ENCODE measurements at regions not wholly inside any gene's neighbourhood (a gene's known extent, or its start where the extent isn't known, plus 50 kb on each side); places are given as distances from the start of the nearest gene placed in this dataset.

- TF ChIP-seq, protein P1, sequence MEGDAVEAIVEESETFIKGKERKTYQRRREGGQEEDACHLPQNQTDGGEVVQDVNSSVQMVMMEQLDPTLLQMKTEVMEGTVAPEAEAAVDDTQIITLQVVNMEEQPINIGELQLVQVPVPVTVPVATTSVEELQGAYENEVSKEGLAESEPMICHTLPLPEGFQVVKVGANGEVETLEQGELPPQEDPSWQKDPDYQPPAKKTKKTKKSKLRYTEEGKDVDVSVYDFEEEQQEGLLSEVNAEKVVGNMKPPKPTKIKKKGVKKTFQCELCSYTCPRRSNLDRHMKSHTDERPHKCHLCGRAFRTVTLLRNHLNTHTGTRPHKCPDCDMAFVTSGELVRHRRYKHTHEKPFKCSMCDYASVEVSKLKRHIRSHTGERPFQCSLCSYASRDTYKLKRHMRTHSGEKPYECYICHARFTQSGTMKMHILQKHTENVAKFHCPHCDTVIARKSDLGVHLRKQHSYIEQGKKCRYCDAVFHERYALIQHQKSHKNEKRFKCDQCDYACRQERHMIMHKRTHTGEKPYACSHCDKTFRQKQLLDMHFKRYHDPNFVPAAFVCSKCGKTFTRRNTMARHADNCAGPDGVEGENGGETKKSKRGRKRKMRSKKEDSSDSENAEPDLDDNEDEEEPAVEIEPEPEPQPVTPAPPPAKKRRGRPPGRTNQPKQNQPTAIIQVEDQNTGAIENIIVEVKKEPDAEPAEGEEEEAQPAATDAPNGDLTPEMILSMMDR (IDR thresholded peaks at IDR 0.05), result no peak
- TF ChIP-seq POLR2A (IDR thresholded peaks at IDR 0.05), result no peak
- Histone ChIP-seq H3K27ac (no peak overlapping the region), H3K36me3 (ENCODE audit: low read depth, missing control alignments) (no peaks in the 10 kb centered on the region), H3K9me3 (no peaks in the 10 kb centered on the region), H3K4me1 (no peaks in the 10 kb centered on the region), H3K27me3 (no peaks in the 10 kb centered on the region), H3K4me3 (no peak overlapping the region)
- no peak for DNase-seq
- WGBS, 2 donors, result 91% methylated on average over 4 of the region's 4 CpGs
- intact Hi-C loops (cut with DNase I; ENCODE audit: low total_unique reads), result no loop called here
These were observed 50.9 kb upstream of the OLIG3 start for GRCh38 chr6:137545073-137545472.

DNA sequence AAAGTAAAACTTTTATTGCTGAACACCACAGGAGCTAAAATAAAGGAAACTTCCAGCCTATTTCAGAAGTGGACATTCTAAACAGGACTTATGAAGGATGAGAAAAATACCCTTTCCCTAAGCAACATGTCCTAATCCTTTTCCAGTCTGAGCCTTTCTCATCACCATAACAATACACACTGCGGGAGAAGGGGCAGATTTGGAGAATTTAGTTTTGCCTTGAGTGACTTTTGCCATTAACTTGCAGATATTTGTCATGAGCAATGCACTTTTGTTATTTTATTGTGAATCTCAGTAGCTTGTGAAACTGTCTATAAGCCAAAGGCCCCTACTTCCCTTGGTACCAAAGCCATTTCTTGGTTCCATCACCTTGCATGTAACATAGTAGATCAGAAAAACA is 53.0 kb upstream of the OLIG3 start:
- DNase-seq, result no peak
- no peak for TF ChIP-seq POLR2A (IDR thresholded peaks at IDR 0.05)
- TF ChIP-seq, protein P1 (IDR thresholded peaks at IDR 0.05), result no peak
- Histone ChIP-seq H3K27ac (no peak overlapping the region), H3K4me3 (no peak overlapping the region), H3K36me3 (ENCODE audit: low read depth, missing control alignments) (no peaks in the 10 kb centered on the region), H3K27me3 (no peaks in the 10 kb centered on the region), H3K4me1 (no peaks in the 10 kb centered on the region), H3K9me3 (no peaks in the 10 kb centered on the region)
- intact Hi-C loops (cut with DNase I; ENCODE audit: low total_unique reads), result no loop called here
- WGBS, 2 donors, result 50 to 73% methylated on average over 1 of the region's 1 CpG

DNA sequence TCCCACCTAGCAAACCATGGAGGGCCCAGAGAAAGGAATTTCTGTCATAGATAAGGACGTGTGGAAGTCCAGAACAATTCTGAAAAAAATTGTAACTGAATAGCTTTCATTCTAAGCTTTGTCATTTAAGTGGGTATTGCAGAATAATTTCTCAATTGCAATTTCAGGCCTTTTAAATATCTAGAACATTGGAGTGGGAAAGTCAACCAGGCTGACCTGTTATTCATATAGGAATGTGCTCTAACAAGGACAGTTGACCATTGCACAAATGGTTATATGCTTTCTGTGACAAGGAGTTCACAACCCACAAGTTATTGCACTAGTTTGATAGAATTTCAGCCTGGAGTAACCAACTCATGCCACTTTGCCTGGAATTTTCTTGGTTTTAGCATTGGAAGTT is 53.4 kb upstream of the OLIG3 start:
- WGBS, 2 donors, result 42 to 61% methylated on average over 1 of the region's 1 CpG
- intact Hi-C loops (cut with DNase I; ENCODE audit: low total_unique reads), result no loop called here
- no peak overlapping the region for H3K4me3 ChIP-seq
- TF ChIP-seq, protein P1 (IDR thresholded peaks at IDR 0.05), result no peak
- TF ChIP-seq POLR2A (IDR thresholded peaks at IDR 0.05), result no peak
- DNase-seq, result no peak
- H3K4me1 ChIP-seq, result no peaks in the 10 kb centered on the region
- H3K27me3 ChIP-seq, result no peaks in the 10 kb centered on the region
- no peak overlapping the region for H3K27ac ChIP-seq
- no peaks in the 10 kb centered on the region for H3K9me3 ChIP-seq
- H3K36me3 ChIP-seq (ENCODE audit: low read depth, missing control alignments), result no peaks in the 10 kb centered on the region

GRCh38 chr6:137549106-137549505 is 54.9 kb upstream of the OLIG3 start:
- no peak overlapping the region for H3K4me3 ChIP-seq
- intact Hi-C loops (cut with DNase I; ENCODE audit: low total_unique reads), result no loop called here
- WGBS, 2 donors, result 84 to 85% methylated on average over 2 of the region's 2 CpGs

GRCh38 chr6:137550535-137550934 is 56.3 kb upstream of the OLIG3 start:
- no peak overlapping the region for H3K4me3 ChIP-seq
- H3K9me3 ChIP-seq, result no peaks in the 10 kb centered on the region
- DNase-seq, result no peak
- WGBS, 2 donors, result 51 to 52% methylated on average over 4 of the region's 4 CpGs
- intact Hi-C loops (cut with DNase I; ENCODE audit: low total_unique reads), result no loop called here
- H3K27me3 ChIP-seq, result no peaks in the 10 kb centered on the region
- H3K36me3 ChIP-seq (ENCODE audit: low read depth, missing control alignments), result no peaks in the 10 kb centered on the region
- TF ChIP-seq, protein P1 (IDR thresholded peaks at IDR 0.05), result no peak
- TF ChIP-seq POLR2A (IDR thresholded peaks at IDR 0.05), result no peak
- no peak overlapping the region for H3K27ac ChIP-seq
- H3K4me1 ChIP-seq, result no peaks in the 10 kb centered on the region

More at GRCh38 chr6:137549106-137549505, 54.9 kb upstream of the OLIG3 start:
- Histone ChIP-seq H3K36me3 (ENCODE audit: low read depth, missing control alignments) (no peaks in the 10 kb centered on the region), H3K27ac (no peak overlapping the region), H3K27me3 (no peaks in the 10 kb centered on the region), H3K9me3 (no peaks in the 10 kb centered on the region), H3K4me1 (no peaks in the 10 kb centered on the region)
- TF ChIP-seq POLR2A (IDR thresholded peaks at IDR 0.05), result no peak
- TF ChIP-seq, protein P1 (IDR thresholded peaks at IDR 0.05), result no peak
- no peak for DNase-seq
